Naive B cell (primary cell): ENCODE measurements at regions not wholly inside any gene's neighbourhood (a gene's known extent, or its start where the extent isn't known, plus 50 kb on each side); places are given as distances from the start of the nearest gene placed in this dataset.
A peak's percentile ranks its signal among the peaks of the same experiment; 100 is the strongest.
"Not testable (repeated sequence)": the region's sequence is repeated elsewhere in the genome, so short reads cannot be mapped to it uniquely, and the experiment has no call there.

Experiments used
- ATAC-seq, 2 donors: fragments of 150-1000 bp; cut with Tn5 transposase; 2 replicates each; pipeline ENCODE4 v1.10.0; 2021; ENCODE audit warnings: low read depth in 2 of 2, mild to moderate bottlenecking in 2 of 2, moderate library complexity in 2 of 2
- DNase-seq: peaks from one replicate; pipeline ENCODE4 v3.0.0; 2022
- H3K27ac Mint-ChIP-seq, 6 donors: one replicate each; pipeline ENCODE4 v1.8.0; 2020 to 2022; ENCODE audit warnings: mild to moderate bottlenecking in 6 of 6, mixed read lengths in 6 of 6, moderate library complexity in 5 of 6, inconsistent platforms in 2 of 6
- H3K27me3 Mint-ChIP-seq, 3 donors: one replicate each; pipeline ENCODE4 v1.8.0; 2021 to 2022; ENCODE audit warnings: mixed read lengths in 3 of 3, mild to moderate bottlenecking in 1 of 3
- H3K36me3 Mint-ChIP-seq, 2 donors: one replicate each; pipeline ENCODE4 v1.8.0; 2020 to 2022; ENCODE audit warnings: mixed read lengths in 2 of 2, inconsistent platforms in 1 of 2, mild to moderate bottlenecking in 1 of 2
- H3K4me1 Mint-ChIP-seq, 3 donors: one replicate each; pipeline ENCODE4 v1.8.0; 2020 to 2022; ENCODE audit warnings: mixed read lengths in 3 of 3, inconsistent platforms in 1 of 3, mild to moderate bottlenecking in 1 of 3, moderate library complexity in 1 of 3
- H3K4me3 Mint-ChIP-seq, 8 donors: one replicate each; pipeline ENCODE4 v1.8.0; 2020 to 2022; ENCODE audit warnings: mild to moderate bottlenecking in 8 of 8, mixed read lengths in 8 of 8, moderate library complexity in 8 of 8, inconsistent platforms in 2 of 8
- H3K9me3 Mint-ChIP-seq, 7 donors: one replicate each; pipeline ENCODE4 v1.8.0; 2020 to 2022; ENCODE audit warnings: mixed read lengths in 7 of 7, mild to moderate bottlenecking in 5 of 7, inconsistent platforms in 2 of 7, moderate library complexity in 1 of 7

GRCh38 chr7:4556868-4557793 lies 125.0 kb upstream of the FOXK1 start:
- Mint-ChIP-seq H3K4me1 (no peaks in the 10 kb centered on the region), H3K9me3 (peaks cover 3 to 49% (median 38%) of the 10 kb centered on the region in 7 donors), H3K27me3 (peaks cover 17 to 41% (median 26%) of the 10 kb centered on the region in 3 donors), H3K4me3 (no peak overlapping the region), H3K36me3 (peaks cover 0 to 10% of the 10 kb centered on the region in 2 donors), H3K27ac (peak overlapping the region in 1 of 6 donors; percentile 18)
- DNase-seq (no peak), ATAC-seq (no peak)

DNA sequence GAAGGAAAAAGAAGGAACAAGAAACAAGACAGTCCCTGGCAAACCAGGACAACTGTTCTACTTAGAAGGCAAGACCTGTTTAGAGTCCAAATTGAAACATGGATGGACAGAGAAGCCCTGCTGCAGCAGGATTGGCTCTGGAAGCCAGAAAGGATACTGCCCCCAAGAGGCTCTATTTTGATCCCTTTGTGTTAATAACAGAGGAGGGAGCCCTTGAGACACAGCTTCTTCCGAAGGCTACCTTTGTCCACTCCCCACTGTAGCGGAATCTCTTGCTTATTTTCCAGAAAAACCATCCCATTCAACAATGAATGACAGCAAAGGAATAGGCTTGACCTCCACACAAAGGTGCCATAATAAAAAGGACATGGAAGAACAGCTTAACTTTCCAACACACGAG lies 120.3 kb upstream of the FOXK1 start:
- Mint-ChIP-seq H3K36me3 (peaks cover 0 to 10% of the 10 kb centered on the region in 2 donors), H3K9me3 (peaks cover 0 to 30% (median 4%) of the 10 kb centered on the region in 7 donors), H3K4me3 (no peak overlapping the region), H3K27me3 (peaks cover 23 to 44% (median 25%) of the 10 kb centered on the region in 3 donors), H3K4me1 (no peaks in the 10 kb centered on the region), H3K27ac (no peak overlapping the region)
- ATAC-seq (no peak), DNase-seq (no peak)

DNA sequence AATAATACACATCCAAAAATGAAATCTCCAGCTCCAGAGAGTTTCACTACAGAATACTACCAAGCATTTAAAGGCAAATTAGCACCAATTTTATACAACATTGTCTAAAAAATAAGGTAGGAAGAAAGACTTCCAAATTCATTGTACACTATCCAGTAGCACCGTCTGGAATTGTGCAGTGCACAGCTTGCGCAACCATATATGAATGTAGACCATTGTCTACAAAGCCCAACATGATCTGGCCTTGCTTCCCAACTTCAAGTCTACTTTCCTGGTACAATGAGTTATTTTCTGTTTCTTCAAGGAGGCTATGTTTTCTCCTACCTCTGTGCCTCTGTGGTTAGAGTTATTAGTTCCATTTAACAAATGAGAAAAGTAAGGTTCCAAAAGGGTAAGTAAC lies 115.4 kb upstream of the FOXK1 start:
- ATAC-seq, result no peak
- no peak overlapping the region for H3K4me3 Mint-ChIP-seq
- no peaks in the 10 kb centered on the region for H3K4me1 Mint-ChIP-seq
- peaks cover 0 to 20% (median 17%) of the 10 kb centered on the region in 3 donors for H3K27me3 Mint-ChIP-seq
- H3K27ac Mint-ChIP-seq, result no peak overlapping the region
- DNase-seq, result no peak
- peaks cover 0 to 25% (median 4%) of the 10 kb centered on the region in 7 donors for H3K9me3 Mint-ChIP-seq
- H3K36me3 Mint-ChIP-seq, result no peaks in the 10 kb centered on the region

DNA sequence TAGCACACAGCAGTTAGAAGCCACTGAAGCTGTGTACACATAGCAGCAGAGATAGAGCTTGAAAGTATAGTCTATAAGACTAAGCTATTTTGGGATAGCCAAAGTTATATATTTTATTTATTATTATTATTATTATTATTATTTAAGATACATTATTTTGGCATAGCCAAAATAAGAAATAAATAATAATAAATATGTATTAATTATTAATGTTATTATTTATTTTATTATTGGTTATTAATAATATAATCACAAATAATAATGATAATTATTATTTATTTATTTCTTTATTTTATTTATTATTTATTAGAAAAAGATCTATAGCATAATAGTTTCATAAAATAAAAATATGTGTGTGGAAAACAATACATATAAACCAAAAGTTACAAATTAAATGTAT lies 107.2 kb upstream of the FOXK1 start:
- peaks cover 4 to 7% of the 10 kb centered on the region in 2 donors for H3K36me3 Mint-ChIP-seq
- H3K27me3 Mint-ChIP-seq, result peaks cover 0 to 8% (median 8%) of the 10 kb centered on the region in 3 donors
- H3K4me1 Mint-ChIP-seq, result no peaks in the 10 kb centered on the region
- H3K4me3 Mint-ChIP-seq, result no peak overlapping the region
- no peak overlapping the region for H3K27ac Mint-ChIP-seq
- no peak for ATAC-seq
- no peak for DNase-seq
- H3K9me3 Mint-ChIP-seq, result peaks cover 4 to 21% (median 8%) of the 10 kb centered on the region in 7 donors

- H3K27ac Mint-ChIP-seq, result no peak overlapping the region
- H3K4me3 Mint-ChIP-seq, result no peak overlapping the region
- peaks cover 4 to 7% of the 10 kb centered on the region in 2 donors for H3K36me3 Mint-ChIP-seq
Observed at GRCh38 chr7:4575254-4575653, 106.8 kb upstream of the FOXK1 start.

DNA sequence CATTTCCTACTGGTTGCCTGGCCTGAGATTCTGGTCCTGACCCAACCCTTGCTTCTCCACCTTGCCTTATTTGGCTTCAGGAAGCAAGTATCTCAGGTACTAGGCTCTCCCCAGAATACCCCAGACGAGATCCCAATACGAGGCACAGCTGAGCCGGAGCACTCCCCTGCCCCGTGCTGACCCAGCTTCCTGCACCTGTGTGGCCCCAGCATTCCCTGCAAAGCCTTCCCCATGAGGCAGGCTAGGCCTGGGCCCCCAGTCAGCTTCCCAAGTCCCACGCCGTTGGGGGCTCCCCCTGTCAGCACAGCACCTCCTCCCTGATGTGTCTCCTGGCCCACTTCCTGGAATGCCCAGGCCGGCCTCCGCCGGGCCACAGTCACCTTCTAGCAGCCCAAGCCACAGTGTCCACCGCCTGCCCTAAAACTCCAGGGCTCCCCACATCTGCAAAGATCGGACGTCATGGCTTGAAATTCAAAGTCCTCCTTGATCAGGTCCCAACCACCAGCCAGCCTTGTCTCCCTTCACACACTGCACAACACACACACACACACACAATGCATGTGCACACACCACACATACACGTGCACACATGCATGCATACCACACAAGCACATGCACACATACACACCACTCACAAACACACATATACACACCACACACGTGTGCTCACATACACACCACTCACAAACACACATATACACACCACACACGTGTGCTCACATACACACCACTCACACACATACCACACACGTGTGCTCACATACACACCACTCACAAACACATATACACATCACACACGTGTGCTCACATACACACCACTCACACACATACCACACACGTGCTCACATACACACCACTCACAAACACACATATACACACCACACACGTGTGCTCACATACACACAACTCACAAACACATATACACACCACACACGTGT lies 78.9 kb upstream of the FOXK1 start:
- Mint-ChIP-seq H3K4me1 (no peaks in the 10 kb centered on the region), H3K4me3 (no peak overlapping the region), H3K27ac (no peak overlapping the region), H3K9me3 (no peaks in the 10 kb centered on the region), H3K36me3 (no peaks in the 10 kb centered on the region), H3K27me3 (peaks cover 3 to 13% (median 9%) of the 10 kb centered on the region in 3 donors)
- no peak for DNase-seq
- ATAC-seq, result no peak

More at GRCh38 chr7:4575254-4575653, 106.8 kb upstream of the FOXK1 start:
- DNase-seq (no peak), ATAC-seq (no peak)
- peaks cover 2 to 8% (median 8%) of the 10 kb centered on the region in 3 donors for H3K27me3 Mint-ChIP-seq
- no peaks in the 10 kb centered on the region for H3K4me1 Mint-ChIP-seq
- H3K9me3 Mint-ChIP-seq, result peaks cover 4 to 21% (median 8%) of the 10 kb centered on the region in 7 donors

DNA sequence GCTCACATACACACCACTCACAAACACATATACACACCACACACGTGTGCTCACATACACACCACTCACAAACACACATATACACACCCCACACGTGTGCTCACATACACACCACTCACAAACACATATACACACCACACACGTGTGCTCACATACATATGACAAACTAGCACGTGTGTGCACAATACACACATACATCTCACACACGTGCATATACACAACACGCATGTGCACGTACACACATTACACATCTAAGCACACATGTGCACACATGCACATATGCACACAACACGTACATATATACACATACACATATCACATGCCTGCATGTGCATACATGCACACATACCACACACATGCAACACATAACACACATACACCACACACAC lies 78.3 kb upstream of the FOXK1 start:
- no peak overlapping the region for H3K4me3 Mint-ChIP-seq
- H3K4me1 Mint-ChIP-seq, result no peaks in the 10 kb centered on the region
- DNase-seq (no peak), ATAC-seq (no peak)
- peaks cover 3 to 13% (median 9%) of the 10 kb centered on the region in 3 donors for H3K27me3 Mint-ChIP-seq
- no peaks in the 10 kb centered on the region for H3K36me3 Mint-ChIP-seq
- H3K27ac Mint-ChIP-seq, result no peak overlapping the region
- H3K9me3 Mint-ChIP-seq, result no peaks in the 10 kb centered on the region

- DNase-seq (no peak), ATAC-seq (no peak)
- H3K4me1 Mint-ChIP-seq, result no peaks in the 10 kb centered on the region
- H3K9me3 Mint-ChIP-seq, result no peaks in the 10 kb centered on the region
- peaks cover 3 to 13% (median 9%) of the 10 kb centered on the region in 3 donors for H3K27me3 Mint-ChIP-seq
- H3K4me3 Mint-ChIP-seq, result no peak overlapping the region
- H3K36me3 Mint-ChIP-seq, result no peaks in the 10 kb centered on the region
- no peak overlapping the region for H3K27ac Mint-ChIP-seq
Observed at GRCh38 chr7:4604456-4604940, 77.6 kb upstream of the FOXK1 start.

- Mint-ChIP-seq H3K9me3 (no peaks in the 10 kb centered on the region), H3K27me3 (peaks cover 8 to 18% (median 15%) of the 10 kb centered on the region in 3 donors), H3K4me1 (peaks cover 3 to 5% (median 3%) of the 10 kb centered on the region in 3 donors), H3K36me3 (no peaks in the 10 kb centered on the region), H3K4me3 (no peak overlapping the region), H3K27ac (no peak overlapping the region)
- ATAC-seq, result no peak
- DNase-seq, result no peak
Observed at GRCh38 chr7:4606797-4607196, 75.3 kb upstream of the FOXK1 start.

- no peak overlapping the region for H3K27ac Mint-ChIP-seq
- no peaks in the 10 kb centered on the region for H3K9me3 Mint-ChIP-seq
- ATAC-seq (no peak), DNase-seq (no peak)
- peaks cover 3 to 5% (median 3%) of the 10 kb centered on the region in 3 donors for H3K4me1 Mint-ChIP-seq
- H3K4me3 Mint-ChIP-seq, result no peak overlapping the region
- peaks cover 8 to 18% (median 15%) of the 10 kb centered on the region in 3 donors for H3K27me3 Mint-ChIP-seq
- H3K36me3 Mint-ChIP-seq, result no peaks in the 10 kb centered on the region
Observed at GRCh38 chr7:4607311-4607729, 74.8 kb upstream of the FOXK1 start.

- Mint-ChIP-seq H3K27me3 (peaks cover 8 to 22% (median 15%) of the 10 kb centered on the region in 3 donors), H3K4me1 (peaks cover 14 to 17% (median 16%) of the 10 kb centered on the region in 3 donors)
- H3K36me3 Mint-ChIP-seq, DNase-seq, H3K4me3 Mint-ChIP-seq, H3K9me3 Mint-ChIP-seq, ATAC-seq, H3K27ac Mint-ChIP-seq: not testable (repeated sequence)
Observed at GRCh38 chr7:4609576-4609975, 72.5 kb upstream of the FOXK1 start.

DNA sequence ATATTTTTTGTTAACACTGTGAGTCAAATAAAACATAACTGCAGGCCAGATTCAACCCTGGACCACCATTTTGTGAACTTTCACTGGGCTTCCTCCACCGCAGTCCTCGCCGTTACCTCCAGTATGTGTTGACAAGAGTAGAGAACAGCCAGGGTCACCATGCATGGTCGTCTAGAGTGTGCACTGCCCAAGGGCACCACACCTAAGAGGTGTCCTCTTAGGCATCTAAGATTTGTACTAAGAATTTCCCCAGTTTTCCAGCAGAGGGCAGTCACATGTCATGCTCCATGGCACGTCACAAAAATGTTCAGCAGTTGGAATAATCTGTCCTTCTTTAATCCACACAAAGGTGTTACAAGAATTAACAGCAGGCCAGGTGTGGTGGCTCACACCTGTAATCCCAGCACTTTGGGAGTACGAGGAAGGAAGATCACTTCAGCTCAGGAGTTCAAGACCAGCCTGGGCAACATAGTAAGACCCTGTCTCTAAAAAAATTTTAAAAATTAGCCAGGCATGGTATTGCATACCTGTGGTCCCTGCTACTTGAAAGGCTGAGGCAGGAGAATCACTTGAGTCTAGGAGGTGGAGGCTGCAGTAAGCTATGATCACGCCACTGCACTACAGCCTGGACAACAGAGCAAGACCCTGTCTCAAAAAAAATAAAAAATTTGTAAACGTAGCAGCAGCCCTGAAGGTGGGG lies 71.2 kb upstream of the FOXK1 start:
- no peak overlapping the region for H3K4me3 Mint-ChIP-seq
- ATAC-seq, result peak; percentile 71 to 73

More for the DNA sequence above, 71.2 kb upstream of the FOXK1 start:
- Mint-ChIP-seq H3K27me3 (peaks cover 8 to 22% (median 15%) of the 10 kb centered on the region in 3 donors), H3K36me3 (no peaks in the 10 kb centered on the region), H3K9me3 (no peaks in the 10 kb centered on the region), H3K27ac (peak overlapping the region in 4 of 6 donors; percentile 11 to 56 (median 46)), H3K4me1 (peaks cover 14 to 17% (median 16%) of the 10 kb centered on the region in 3 donors)
- peak; percentile 53 for DNase-seq
